Nephron (organoid): ENCODE measurements at regions not wholly inside any gene's neighbourhood (a gene's known extent, or its start where the extent isn't known, plus 50 kb on each side); places are given as distances from the start of the nearest gene placed in this dataset.
"Not testable (repeated sequence)": the region's sequence is repeated elsewhere in the genome, so short reads cannot be mapped to it uniquely, and the experiment has no call there.

Experiments
- H3K27ac Mint-ChIP-seq, 3 experiments: 2 replicates each; pipeline ENCODE4 v1.8.0; 2020; ENCODE audit warnings: mixed read lengths in 3 of 3, mild to moderate bottlenecking in 2 of 3, moderate library complexity in 1 of 3
- H3K27me3 Mint-ChIP-seq: 2 replicates; pipeline ENCODE4 v1.8.0; 2021; ENCODE audit warnings: low read depth, mild to moderate bottlenecking, moderate library complexity, mixed read lengths
- H3K36me3 Mint-ChIP-seq: 2 replicates; pipeline ENCODE4 v1.8.0; 2020; ENCODE audit warnings: low read depth, mixed read lengths
- H3K4me1 Mint-ChIP-seq: 2 replicates; pipeline ENCODE4 v1.8.0; 2020; ENCODE audit warnings: mixed read lengths
- H3K4me3 Mint-ChIP-seq, 3 experiments: 2 replicates each; pipeline ENCODE4 v1.8.0; 2020; ENCODE audit warnings: mild to moderate bottlenecking in 3 of 3, mixed read lengths in 3 of 3, moderate library complexity in 2 of 3
- H3K9me3 Mint-ChIP-seq: 2 replicates; pipeline ENCODE4 v1.8.0; 2020; ENCODE audit warnings: mixed read lengths
- CTCF ChIP-seq, 3 experiments: fragments of 200-600 bp; sonication (generic); IDR thresholded peaks; one replicate each; pipeline ENCODE4 v1.5.0; 2021; ENCODE audit warnings: antibody characterized with exemption in 3 of 3; ENCODE audit not compliant: unreplicated experiment in 3 of 3

GRCh38 chr12:91702843-91703425 is 442.7 kb downstream of the BTG1 start:
- peaks cover 3% of the 10 kb centered on the region for H3K27me3 Mint-ChIP-seq
- H3K36me3 Mint-ChIP-seq: no peaks in the 10 kb centered on the region
- H3K9me3 Mint-ChIP-seq: peaks cover 8% of the 10 kb centered on the region
- no peak overlapping the region for H3K4me3 Mint-ChIP-seq
- H3K27ac Mint-ChIP-seq: no peak overlapping the region
- no peak for TF ChIP-seq CTCF (IDR thresholded peaks at IDR 0.05; ENCODE audit: unreplicated experiment in 3 of 3)
- peaks cover 10% of the 10 kb centered on the region for H3K4me1 Mint-ChIP-seq

- Mint-ChIP-seq H3K4me1 (no peaks in the 10 kb centered on the region), H3K27me3 (no peaks in the 10 kb centered on the region), H3K27ac (no peak overlapping the region), H3K36me3 (no peaks in the 10 kb centered on the region), H3K9me3 (peaks cover 18% of the 10 kb centered on the region), H3K4me3 (no peak overlapping the region)
- TF ChIP-seq CTCF (IDR thresholded peaks at IDR 0.05; ENCODE audit: unreplicated experiment in 3 of 3): no peak
Observed at GRCh38 chr12:91695964-91696363, 449.7 kb downstream of the BTG1 start.

- not testable (repeated sequence) for H3K4me1 Mint-ChIP-seq, H3K27ac Mint-ChIP-seq, H3K27me3 Mint-ChIP-seq
Observed at GRCh38 chr12:91695406-91695805, 450.2 kb downstream of the BTG1 start.

GRCh38 chr12:91690531-91690930 is 455.1 kb downstream of the BTG1 start:
- no peaks in the 10 kb centered on the region for H3K27me3 Mint-ChIP-seq

More at GRCh38 chr12:91695406-91695805, 450.2 kb downstream of the BTG1 start:
- H3K36me3 Mint-ChIP-seq, H3K4me3 Mint-ChIP-seq: not testable (repeated sequence)
- peaks cover 18% of the 10 kb centered on the region for H3K9me3 Mint-ChIP-seq

GRCh38 chr12:91687052-91688017 is 458.3 kb downstream of the BTG1 start:
- Mint-ChIP-seq H3K27me3 (no peaks in the 10 kb centered on the region), H3K27ac (no peak overlapping the region), H3K36me3 (no peaks in the 10 kb centered on the region), H3K4me3 (no peak overlapping the region), H3K9me3 (peaks cover 5% of the 10 kb centered on the region), H3K4me1 (no peaks in the 10 kb centered on the region)
- no peak for TF ChIP-seq CTCF (IDR thresholded peaks at IDR 0.05; ENCODE audit: unreplicated experiment in 3 of 3)

More at GRCh38 chr12:91690531-91690930, 455.1 kb downstream of the BTG1 start:
- TF ChIP-seq CTCF (IDR thresholded peaks at IDR 0.05; ENCODE audit: unreplicated experiment in 3 of 3): no peak
- Mint-ChIP-seq H3K27ac (peak overlapping the region in 1 of 3 experiments; percentile 20), H3K4me1 (no peaks in the 10 kb centered on the region), H3K4me3 (no peak overlapping the region), H3K9me3 (no peaks in the 10 kb centered on the region), H3K36me3 (no peaks in the 10 kb centered on the region)

GRCh38 chr12:91685917-91686316 is 459.7 kb downstream of the BTG1 start:
- Mint-ChIP-seq H3K27me3 (no peaks in the 10 kb centered on the region), H3K4me1 (no peaks in the 10 kb centered on the region), H3K9me3 (peaks cover 5% of the 10 kb centered on the region), H3K4me3 (no peak overlapping the region), H3K36me3 (no peaks in the 10 kb centered on the region), H3K27ac (no peak overlapping the region)
- TF ChIP-seq CTCF (IDR thresholded peaks at IDR 0.05; ENCODE audit: unreplicated experiment in 3 of 3): no peak
